Naive thymus-derived CD4-positive, alpha-beta T cell (primary cell): ENCODE measurements at regions not wholly inside any gene's neighbourhood (a gene's known extent, or its start where the extent isn't known, plus 50 kb on each side); places are given as distances from the start of the nearest gene placed in this dataset.

Source experiments
- ATAC-seq: fragments of 150-1000 bp; cut with Tn5 transposase; 2 replicates; pipeline ENCODE4 v1.10.0; 2021; ENCODE audit warnings: mild to moderate bottlenecking, moderate library complexity
- CTCF ChIA-PET: fragments of 350-600 bp; sonication (Branson Sonifier 250); formaldehyde crosslinking; loops from one replicate; lab custom pipeline; 2021; ENCODE audit warnings: antibody characterized with exemption; lab: Charles Lee
- POLR2A ChIA-PET: fragments of 350-600 bp; sonication (Branson Sonifier 250); formaldehyde crosslinking; loops from one replicate; lab custom pipeline; 2021; ENCODE audit warnings: antibody characterized with exemption, inconsistent platforms; lab: Charles Lee
- DNase-seq, 9 donors: peaks; one replicate each; pipeline versions ENCODE4 v3.0.0 to v3.0.0-alpha.2; 2020 to 2022; ENCODE audit warnings: mixed read lengths in 1 of 9
- H3K27ac ChIP-seq: one replicate; pipeline ENCODE4 v1.7.0; 2013; ENCODE audit warnings: mild to moderate bottlenecking, low read depth, low read length, moderate library complexity
- H3K27me3 ChIP-seq, 2 donors: one replicate each; pipeline ENCODE4 v1.7.0; 2013; ENCODE audit warnings: low read length in 2 of 2, mild to moderate bottlenecking in 2 of 2, moderate library complexity in 2 of 2; ENCODE audit not compliant: control insufficient read depth in 2 of 2, insufficient read depth in 2 of 2
- H3K36me3 ChIP-seq, 3 experiments: 1 replicate in 2 of 3; 2 replicates in 1 of 3; pipeline ENCODE4 v1.7.0; 2013; ENCODE audit warnings: low read length in 3 of 3, mild to moderate bottlenecking in 3 of 3, moderate library complexity in 1 of 3; ENCODE audit not compliant: insufficient read depth in 3 of 3, control insufficient read depth in 2 of 3
- H3K4me1 ChIP-seq, 2 donors: one replicate each; pipeline ENCODE4 v1.7.0; 2013; ENCODE audit warnings: low read length in 2 of 2, mild to moderate bottlenecking in 2 of 2, moderate library complexity in 1 of 2; ENCODE audit not compliant: control insufficient read depth in 2 of 2, insufficient read depth in 2 of 2
- H3K4me3 ChIP-seq: 2 replicates; pipeline ENCODE4 v1.7.0; 2013; ENCODE audit warnings: mild to moderate bottlenecking, low read length
- H3K9me3 ChIP-seq, 3 experiments: 1 replicate in 2 of 3; 2 replicates in 1 of 3; pipeline ENCODE4 v1.7.0; 2013; ENCODE audit warnings: low read length in 3 of 3; ENCODE audit not compliant: control insufficient read depth in 2 of 3
- H3K27ac Mint-ChIP-seq, 9 donors: one replicate each; pipeline ENCODE4 v1.8.0; 2020 to 2022; ENCODE audit warnings: mixed read lengths in 9 of 9, mild to moderate bottlenecking in 8 of 9, moderate library complexity in 5 of 9, inconsistent platforms in 2 of 9
- H3K27me3 Mint-ChIP-seq, 5 donors: one replicate each; pipeline ENCODE4 v1.8.0; 2021 to 2022; ENCODE audit warnings: mixed read lengths in 5 of 5, mild to moderate bottlenecking in 1 of 5
- H3K36me3 Mint-ChIP-seq, 5 donors: one replicate each; pipeline ENCODE4 v1.8.0; 2020 to 2022; ENCODE audit warnings: mixed read lengths in 5 of 5, mild to moderate bottlenecking in 3 of 5, inconsistent platforms in 1 of 5
- H3K4me1 Mint-ChIP-seq, 7 donors: one replicate each; pipeline ENCODE4 v1.8.0; 2020 to 2022; ENCODE audit warnings: mixed read lengths in 7 of 7, mild to moderate bottlenecking in 3 of 7, inconsistent platforms in 1 of 7
- H3K4me3 Mint-ChIP-seq, 10 donors: one replicate each; pipeline ENCODE4 v1.8.0; 2020 to 2022; ENCODE audit warnings: mild to moderate bottlenecking in 10 of 10, mixed read lengths in 10 of 10, moderate library complexity in 6 of 10, inconsistent platforms in 2 of 10
- H3K9me3 Mint-ChIP-seq, 11 donors: one replicate each; pipeline ENCODE4 v1.8.0; 2020 to 2022; ENCODE audit warnings: mixed read lengths in 11 of 11, mild to moderate bottlenecking in 4 of 11, inconsistent platforms in 1 of 11, moderate library complexity in 1 of 11
- intact Hi-C, 2 donors: fragments of 100-400 bp; cut with micrococcal nuclease; formaldehyde crosslinking; loops; one replicate each; pipeline ENCODE4 v1.15.1; 2023

DNA sequence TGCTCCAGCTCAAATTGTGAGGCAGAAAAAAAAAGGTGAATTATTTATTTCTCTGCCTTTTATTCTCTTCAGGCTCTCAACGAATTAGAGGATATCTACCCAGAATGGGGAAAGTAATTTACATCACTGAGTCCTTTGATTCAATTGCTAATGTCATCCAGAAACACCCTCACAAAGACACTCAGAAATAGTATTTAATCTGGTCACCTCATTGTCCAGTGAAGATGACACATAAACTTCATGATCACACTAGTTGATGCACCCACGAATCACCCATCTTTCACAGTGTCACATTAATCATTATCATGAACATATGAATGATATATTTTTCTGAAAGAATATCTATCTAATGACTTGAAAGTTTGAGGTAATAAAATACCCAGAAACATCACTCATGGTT, 868.5 kb downstream of the BRINP3 start:
- peaks cover 0 to 9% (median 0%) of the 10 kb centered on the region in 11 donors for H3K9me3 Mint-ChIP-seq
- Histone ChIP-seq H3K4me3 (no peak overlapping the region), H3K36me3 (no peaks in the 10 kb centered on the region), H3K9me3 (no peaks in the 10 kb centered on the region), H3K27me3 (no peaks in the 10 kb centered on the region), H3K27ac (no peak overlapping the region), H3K4me1 (no peaks in the 10 kb centered on the region)
- no peaks in the 10 kb centered on the region for H3K4me1 Mint-ChIP-seq
- ATAC-seq (no peak), DNase-seq (no peak)
- H3K36me3 Mint-ChIP-seq: no peaks in the 10 kb centered on the region
- no peak overlapping the region for H3K27ac Mint-ChIP-seq
- CTCF ChIA-PET: no interaction called here
- POLR2A ChIA-PET: no interaction called here
- H3K4me3 Mint-ChIP-seq: no peak overlapping the region
- H3K27me3 Mint-ChIP-seq: no peaks in the 10 kb centered on the region
- intact Hi-C loops: no loop called here

DNA sequence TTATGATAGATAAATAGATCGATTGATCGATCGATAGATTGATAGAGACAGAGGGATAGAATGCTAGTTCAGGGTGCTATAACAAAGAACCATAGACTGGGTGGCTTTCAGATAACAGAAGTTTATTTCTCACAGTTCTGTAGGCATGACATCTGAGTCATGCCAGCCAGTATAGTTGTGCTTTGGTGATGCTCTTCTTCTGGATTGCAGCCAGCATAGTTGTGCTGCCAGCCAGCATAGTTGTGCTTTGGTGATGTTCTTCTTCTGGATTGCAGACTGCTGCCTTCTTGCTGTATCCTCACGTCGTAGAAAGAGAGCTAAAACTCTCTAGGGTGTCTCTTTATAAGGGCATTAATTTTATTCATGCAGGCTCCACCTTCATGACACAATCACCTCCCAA, 860.8 kb downstream of the BRINP3 start:
- H3K4me1 ChIP-seq: no peaks in the 10 kb centered on the region
- Mint-ChIP-seq H3K4me1 (no peaks in the 10 kb centered on the region), H3K9me3 (peaks cover 0 to 14% (median 3%) of the 10 kb centered on the region in 11 donors), H3K4me3 (no peak overlapping the region), H3K36me3 (no peaks in the 10 kb centered on the region), H3K27ac (no peak overlapping the region), H3K27me3 (no peaks in the 10 kb centered on the region)
- DNase-seq (no peak), ATAC-seq (no peak)
- ChIA-PET POLR2A (no interaction called here), CTCF (no interaction called here)
- no peak overlapping the region for H3K4me3 ChIP-seq
- no peak overlapping the region for H3K27ac ChIP-seq
- intact Hi-C loops: no loop called here
- H3K36me3 ChIP-seq: no peaks in the 10 kb centered on the region
- no peaks in the 10 kb centered on the region for H3K9me3 ChIP-seq
- no peaks in the 10 kb centered on the region for H3K27me3 ChIP-seq

DNA sequence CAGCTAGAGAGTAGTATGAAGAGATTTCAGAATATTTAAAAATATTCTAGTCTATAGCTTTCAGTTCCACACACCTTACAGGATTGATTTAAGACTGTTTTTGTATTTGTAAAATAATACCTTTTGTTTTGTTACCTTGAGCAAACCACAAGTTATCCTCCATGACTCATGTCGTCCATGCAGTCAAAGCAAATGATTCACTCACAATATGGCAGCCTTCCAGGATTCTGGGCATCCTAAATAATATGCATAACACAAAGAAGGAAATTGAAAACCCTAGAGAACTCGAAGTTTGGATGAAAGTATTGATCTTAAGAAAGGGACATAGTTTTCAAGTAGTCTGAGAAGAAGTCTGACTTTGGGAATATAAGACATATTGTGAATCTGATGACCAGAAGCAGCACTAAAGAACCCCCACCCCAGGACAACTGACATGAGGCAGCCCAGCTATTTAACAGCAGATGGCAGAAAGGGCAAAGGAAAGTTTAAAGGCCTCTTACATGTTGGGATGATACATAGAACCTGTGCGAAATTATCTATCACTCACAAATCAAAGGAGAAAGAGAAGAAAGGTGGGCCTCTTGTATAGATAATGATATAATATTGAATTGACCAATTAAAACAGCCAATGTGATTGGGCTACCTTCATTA, 857.9 kb downstream of the BRINP3 start:
- no peaks in the 10 kb centered on the region for H3K36me3 Mint-ChIP-seq
- no peak overlapping the region for H3K27ac ChIP-seq
- H3K27me3 ChIP-seq: no peaks in the 10 kb centered on the region
- no peak overlapping the region for H3K4me3 ChIP-seq
- no peak for ATAC-seq
- intact Hi-C loops: no loop called here
- ChIA-PET POLR2A (no interaction called here), CTCF (no interaction called here)
- H3K27me3 Mint-ChIP-seq: no peaks in the 10 kb centered on the region
- peaks cover 0 to 11% (median 7%) of the 10 kb centered on the region in 11 donors for H3K9me3 Mint-ChIP-seq
- H3K27ac Mint-ChIP-seq: no peak overlapping the region
- no peaks in the 10 kb centered on the region for H3K4me1 ChIP-seq
- no peaks in the 10 kb centered on the region for H3K4me1 Mint-ChIP-seq
- DNase-seq: no peak
- no peaks in the 10 kb centered on the region for H3K9me3 ChIP-seq
- no peak overlapping the region for H3K4me3 Mint-ChIP-seq
- no peaks in the 10 kb centered on the region for H3K36me3 ChIP-seq

DNA sequence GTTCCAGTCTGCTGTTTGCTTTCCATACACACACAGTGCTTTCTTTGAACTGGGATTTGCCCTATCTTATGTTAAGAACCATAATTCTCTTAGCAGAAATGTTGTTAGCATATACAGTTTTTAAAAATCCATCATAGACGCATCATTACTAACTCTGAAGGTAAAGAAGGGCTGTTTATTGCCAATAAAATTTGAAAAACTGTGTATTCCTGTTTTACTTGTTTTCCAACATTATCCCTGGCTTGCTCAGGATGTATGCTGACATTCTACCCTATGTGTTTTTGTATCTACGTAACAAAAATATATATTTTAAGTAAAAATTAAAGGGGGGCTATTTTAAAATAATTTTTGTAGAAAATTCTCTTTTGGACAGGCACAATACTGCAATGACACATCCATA, 857.2 kb downstream of the BRINP3 start:
- H3K9me3 ChIP-seq: no peaks in the 10 kb centered on the region
- Mint-ChIP-seq H3K4me1 (no peaks in the 10 kb centered on the region), H3K27ac (no peak overlapping the region), H3K4me3 (no peak overlapping the region), H3K27me3 (no peaks in the 10 kb centered on the region), H3K36me3 (no peaks in the 10 kb centered on the region), H3K9me3 (peaks cover 0 to 9% (median 5%) of the 10 kb centered on the region in 11 donors)
- POLR2A ChIA-PET: no interaction called here
- no peaks in the 10 kb centered on the region for H3K4me1 ChIP-seq
- ATAC-seq (no peak), DNase-seq (no peak)
- no peak overlapping the region for H3K4me3 ChIP-seq
- no peaks in the 10 kb centered on the region for H3K27me3 ChIP-seq
- no peak overlapping the region for H3K27ac ChIP-seq
- no peaks in the 10 kb centered on the region for H3K36me3 ChIP-seq
- CTCF ChIA-PET: no interaction called here
- intact Hi-C loops: no loop called here

DNA sequence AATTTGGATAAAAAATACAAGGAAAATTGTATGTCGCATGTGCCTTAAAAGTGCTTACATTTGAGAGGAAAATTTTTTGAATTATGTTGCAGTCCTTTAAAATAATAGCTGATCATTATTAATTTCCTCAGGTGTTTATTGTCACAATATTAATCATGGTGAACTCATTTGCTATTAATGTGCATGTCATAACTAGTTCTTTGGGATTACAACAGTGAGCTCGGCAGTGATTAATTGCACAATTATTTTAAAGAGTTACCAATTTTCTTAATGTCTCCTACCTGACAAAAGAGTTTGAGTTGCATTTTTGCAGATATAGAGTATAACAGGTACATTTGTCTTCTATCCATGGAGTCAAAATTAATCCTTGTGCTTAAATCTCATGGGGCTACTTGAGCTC, 854.3 kb downstream of the BRINP3 start:
- Mint-ChIP-seq H3K4me3 (no peak overlapping the region), H3K27ac (no peak overlapping the region), H3K9me3 (peaks cover 0 to 17% (median 3%) of the 10 kb centered on the region in 11 donors), H3K36me3 (no peaks in the 10 kb centered on the region), H3K27me3 (no peaks in the 10 kb centered on the region), H3K4me1 (no peaks in the 10 kb centered on the region)
- intact Hi-C loops: no loop called here
- no peak overlapping the region for H3K27ac ChIP-seq
- H3K36me3 ChIP-seq: no peaks in the 10 kb centered on the region
- POLR2A ChIA-PET: no interaction called here
- no peaks in the 10 kb centered on the region for H3K4me1 ChIP-seq
- DNase-seq (no peak), ATAC-seq (no peak)
- no peaks in the 10 kb centered on the region for H3K9me3 ChIP-seq
- H3K4me3 ChIP-seq: no peak overlapping the region
- no peaks in the 10 kb centered on the region for H3K27me3 ChIP-seq
- CTCF ChIA-PET: no interaction called here

DNA sequence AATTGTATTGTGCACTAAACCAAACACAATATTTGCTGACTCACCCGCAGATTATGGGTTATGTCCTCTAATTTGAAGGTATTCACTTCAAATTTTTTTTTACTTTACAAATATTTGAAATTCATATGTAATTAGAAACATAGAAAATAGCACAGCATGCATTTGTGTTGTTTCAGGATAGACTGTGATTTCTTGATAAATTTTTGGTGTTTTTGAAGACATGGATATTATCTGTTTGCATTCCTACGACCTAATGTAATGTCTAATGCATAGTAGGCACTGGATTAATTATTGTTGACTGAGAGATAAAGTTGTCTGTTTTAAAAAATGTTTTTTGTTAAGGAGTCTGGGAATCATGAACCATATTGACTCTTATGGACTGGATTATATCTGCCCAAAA, 850.2 kb downstream of the BRINP3 start:
- CTCF ChIA-PET: no interaction called here
- no peak overlapping the region for H3K4me3 Mint-ChIP-seq
- POLR2A ChIA-PET: no interaction called here

DNA sequence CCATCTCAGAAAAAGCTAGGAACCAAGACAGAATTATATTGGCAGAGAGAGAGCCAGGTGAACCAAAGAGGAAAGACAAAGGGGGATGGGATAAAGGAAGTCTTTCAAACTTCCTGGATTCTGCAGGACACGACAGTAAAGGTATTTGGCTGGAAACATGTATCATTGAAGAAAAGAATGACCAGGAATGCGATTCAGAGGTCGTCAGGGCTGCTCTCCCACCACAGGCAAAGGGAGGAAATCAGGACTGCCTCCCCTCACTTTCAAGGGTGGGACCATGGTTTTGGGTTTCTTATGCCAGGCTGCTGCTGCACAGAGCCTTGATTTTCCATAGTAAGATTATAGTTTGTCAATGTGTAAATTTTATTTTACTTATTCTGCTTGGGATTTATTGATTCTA, 848.8 kb downstream of the BRINP3 start:
- no peaks in the 10 kb centered on the region for H3K9me3 ChIP-seq
- H3K4me3 Mint-ChIP-seq: no peak overlapping the region
- no peaks in the 10 kb centered on the region for H3K27me3 Mint-ChIP-seq
- no peaks in the 10 kb centered on the region for H3K36me3 Mint-ChIP-seq
- H3K9me3 Mint-ChIP-seq: peaks cover 0 to 15% (median 2%) of the 10 kb centered on the region in 11 donors
- H3K27me3 ChIP-seq: no peaks in the 10 kb centered on the region
- no peak overlapping the region for H3K4me3 ChIP-seq
- ChIA-PET POLR2A (no interaction called here), CTCF (no interaction called here)
- no peaks in the 10 kb centered on the region for H3K4me1 ChIP-seq
- H3K4me1 Mint-ChIP-seq: no peaks in the 10 kb centered on the region
- H3K27ac Mint-ChIP-seq: no peak overlapping the region
- no peak for DNase-seq
- no peaks in the 10 kb centered on the region for H3K36me3 ChIP-seq
- no peak for ATAC-seq
- no peak overlapping the region for H3K27ac ChIP-seq
- intact Hi-C loops: no loop called here

More for the DNA sequence above, 850.2 kb downstream of the BRINP3 start:
- H3K27me3 Mint-ChIP-seq: no peaks in the 10 kb centered on the region
- Histone ChIP-seq H3K27ac (no peak overlapping the region), H3K36me3 (no peaks in the 10 kb centered on the region), H3K9me3 (no peaks in the 10 kb centered on the region), H3K27me3 (no peaks in the 10 kb centered on the region), H3K4me3 (no peak overlapping the region), H3K4me1 (no peaks in the 10 kb centered on the region)
- no peak for DNase-seq
- intact Hi-C loops: no loop called here
- H3K27ac Mint-ChIP-seq: no peak overlapping the region
- H3K9me3 Mint-ChIP-seq: peaks cover 0 to 17% (median 2%) of the 10 kb centered on the region in 11 donors
- H3K36me3 Mint-ChIP-seq: no peaks in the 10 kb centered on the region
- ATAC-seq: no peak
- H3K4me1 Mint-ChIP-seq: no peaks in the 10 kb centered on the region
